PC-3 (cell line): ENCODE measurements at regions not wholly inside any gene's neighbourhood (a gene's known extent, or its start where the extent isn't known, plus 50 kb on each side); places are given as distances from the start of the nearest gene placed in this dataset.

Experiments
- CTCF ChIP-seq: fragments of 300-600 bp; sonication (generic); conservative IDR thresholded peaks from 2 replicates; pipeline ENCODE4 v1.5.1; 2017; ENCODE audit warnings: antibody characterized with exemption, low read depth, mild to moderate bottlenecking, low read length
- EZH2 ChIP-seq: fragments of 300-600 bp; sonication (generic); IDR thresholded peaks from one replicate; pipeline ENCODE4 v1.6.1; 2017; ENCODE audit warnings: antibody characterized with exemption, mild to moderate bottlenecking, low read length; ENCODE audit not compliant: unreplicated experiment
- EZH2phosphoT487 ChIP-seq: fragments of 300-600 bp; sonication (generic); IDR thresholded peaks from 2 replicates; pipeline ENCODE4 v1.6.1; 2018; ENCODE audit warnings: mild to moderate bottlenecking, antibody characterized with exemption, low read length, borderline replicate concordance

GRCh38 chr13:62061751-62062150 lies 646.1 kb upstream of the PCDH20 start:
- TF ChIP-seq CTCF (no peak), EZH2phosphoT487 (no peak), EZH2 (no peak)
